Trophoblast cell (in vitro differentiated cells and primary cell): ENCODE measurements at regions not wholly inside any gene's neighbourhood (a gene's known extent, or its start where the extent isn't known, plus 50 kb on each side); places are given as distances from the start of the nearest gene placed in this dataset.
"Not testable (repeated sequence)": the region's sequence is repeated elsewhere in the genome, so short reads cannot be mapped to it uniquely, and the experiment has no call there.

Source experiments
- DNase-seq, 2 donors: peaks; one replicate each; pipeline ENCODE4 v3.0.0-alpha.2; 2016
- H2AFZ ChIP-seq: 2 replicates; pipeline ENCODE4 v1.6.1; 2013; ENCODE audit warnings: low read length, moderate library complexity, mild to moderate bottlenecking; ENCODE audit not compliant: insufficient read depth, poor library complexity
- H2AK5ac ChIP-seq: 2 replicates; pipeline ENCODE4 v1.6.1; 2013; ENCODE audit warnings: mild to moderate bottlenecking, low read length
- H2BK120ac ChIP-seq: 2 replicates; pipeline ENCODE4 v1.6.1; 2013; ENCODE audit warnings: low read length, mild to moderate bottlenecking, moderate library complexity; ENCODE audit not compliant: insufficient read depth, poor library complexity
- H2BK12ac ChIP-seq: 2 replicates; pipeline ENCODE4 v1.6.1; 2013; ENCODE audit warnings: mild to moderate bottlenecking, low read length, moderate library complexity
- H2BK5ac ChIP-seq: 2 replicates; pipeline ENCODE4 v1.6.1; 2013; ENCODE audit warnings: low read length, low read depth, moderate library complexity, mild to moderate bottlenecking; ENCODE audit not compliant: poor library complexity
- H3K14ac ChIP-seq: 2 replicates; pipeline ENCODE4 v1.6.1; 2013; ENCODE audit warnings: mild to moderate bottlenecking, low read length
- H3K18ac ChIP-seq: 2 replicates; pipeline ENCODE4 v1.6.1; 2013; ENCODE audit warnings: mild to moderate bottlenecking, low read length
- H3K23ac ChIP-seq: 2 replicates; pipeline ENCODE4 v1.6.1; 2013; ENCODE audit warnings: low read length
- H3K27ac ChIP-seq: 2 replicates; pipeline ENCODE4 v1.5.1; 2013; ENCODE audit warnings: low read depth, mild to moderate bottlenecking, inconsistent platforms, low read length, moderate library complexity
- H3K27me3 ChIP-seq: 2 replicates; pipeline ENCODE4 v1.6.1; 2013; ENCODE audit warnings: inconsistent platforms, mild to moderate bottlenecking, low read length, moderate library complexity; ENCODE audit not compliant: insufficient read depth
- H3K36me3 ChIP-seq, 2 experiments: 1 replicate in 1 of 2; 2 replicates in 1 of 2; pipeline ENCODE4 v1.6.1; 2013; ENCODE audit warnings: low read length in 2 of 2, mild to moderate bottlenecking in 2 of 2, moderate library complexity in 1 of 2; ENCODE audit not compliant: insufficient read depth in 2 of 2, control insufficient read depth in 1 of 2
- H3K4ac ChIP-seq: 2 replicates; pipeline ENCODE4 v1.6.1; 2013; ENCODE audit warnings: low read depth, mild to moderate bottlenecking, low read length, moderate library complexity
- H3K4me1 ChIP-seq, 2 experiments: 1 replicate in 1 of 2; 2 replicates in 1 of 2; pipeline ENCODE4 v1.6.1; 2013; ENCODE audit warnings: low read length in 2 of 2, mild to moderate bottlenecking in 2 of 2, moderate library complexity in 1 of 2; ENCODE audit not compliant: insufficient read depth in 2 of 2, control insufficient read depth in 1 of 2
- H3K4me2 ChIP-seq: 2 replicates; pipeline ENCODE4 v1.6.1; 2013; ENCODE audit warnings: inconsistent platforms, mild to moderate bottlenecking, low read length, moderate library complexity
- H3K4me3 ChIP-seq: 2 replicates; pipeline ENCODE4 v1.5.1; 2013; ENCODE audit warnings: mild to moderate bottlenecking, low read depth, low read length, inconsistent platforms
- H3K79me1 ChIP-seq: one replicate; pipeline ENCODE4 v1.6.1; 2013; ENCODE audit warnings: low read length
- H3K79me2 ChIP-seq: 2 replicates; pipeline ENCODE4 v1.6.1; 2013; ENCODE audit warnings: low read length, mild to moderate bottlenecking; ENCODE audit not compliant: control insufficient read depth, insufficient read depth, poor library complexity
- H3K9ac ChIP-seq: 2 replicates; pipeline ENCODE4 v1.6.1; 2013; ENCODE audit warnings: mild to moderate bottlenecking, low read length
- H3K9me3 ChIP-seq: 2 replicates; pipeline ENCODE4 v1.6.1; 2013; ENCODE audit warnings: low read depth, mild to moderate bottlenecking, control low read depth, inconsistent platforms, low read length; ENCODE audit not compliant: insufficient read depth
- H4K12ac ChIP-seq: 2 replicates; pipeline ENCODE4 v1.6.1; 2013; ENCODE audit warnings: low read depth, mild to moderate bottlenecking, low read length, moderate library complexity
- H4K8ac ChIP-seq: 2 replicates; pipeline ENCODE4 v1.6.1; 2013; ENCODE audit warnings: low read depth, mild to moderate bottlenecking, low read length, moderate library complexity
- H4K91ac ChIP-seq: one replicate; pipeline ENCODE4 v1.6.1; 2013; ENCODE audit warnings: low read depth, mild to moderate bottlenecking, low read length, moderate library complexity
- WGBS: extraction: QIAGEN DNeasy Blood & Tissue Kit; methylation state at CpG from one replicate; pipeline ENCODE4 v1.1.7; 2013; ENCODE audit warnings: missing lambda C conversion rate; ENCODE audit not compliant: insufficient read length, insufficient coverage; ENCODE audit errors: extremely low coverage; 5-methylcytosine and 5-hydroxymethylcytosine counted together

- H2BK12ac ChIP-seq = no peak overlapping the region
- H3K36me3 ChIP-seq = no peaks in the 10 kb centered on the region
- no CpG with 5 or more reads among the region's 1 CpG for WGBS
- H2AK5ac ChIP-seq = no peak overlapping the region
- H4K12ac ChIP-seq = no peak overlapping the region
- no peak overlapping the region for H3K9ac ChIP-seq
- H3K4me2 ChIP-seq = no peak overlapping the region
- no peak overlapping the region for H4K8ac ChIP-seq
- no peaks in the 10 kb centered on the region for H3K4me1 ChIP-seq
- no peak overlapping the region for H3K18ac ChIP-seq
- H3K4ac ChIP-seq = no peak overlapping the region
- H3K4me3 ChIP-seq = no peak overlapping the region
- no peak overlapping the region for H2BK120ac ChIP-seq
- no peak overlapping the region for H3K14ac ChIP-seq
- no peak overlapping the region for H3K27ac ChIP-seq
- H2BK5ac ChIP-seq = no peak overlapping the region
- no peaks in the 10 kb centered on the region for H3K79me1 ChIP-seq
- H2AFZ ChIP-seq = no peak overlapping the region
- H3K79me2 ChIP-seq = no peaks in the 10 kb centered on the region
- no peaks in the 10 kb centered on the region for H3K9me3 ChIP-seq
- no peaks in the 10 kb centered on the region for H3K27me3 ChIP-seq
- H4K91ac ChIP-seq = no peak overlapping the region
- no peak for DNase-seq
- H3K23ac ChIP-seq = no peak overlapping the region
Measured at GRCh38 chr2:16091576-16092282, 151.4 kb downstream of the MYCN start.

GRCh38 chr2:16090650-16091575 lies 150.6 kb downstream of the MYCN start:
- H3K4me3 ChIP-seq = no peak overlapping the region
- no peak overlapping the region for H2BK12ac ChIP-seq
- no peak overlapping the region for H2AFZ ChIP-seq
- no peak overlapping the region for H2BK120ac ChIP-seq
- H3K27me3 ChIP-seq = no peaks in the 10 kb centered on the region
- no CpG with 5 or more reads among the region's 15 CpGs for WGBS
- no peak overlapping the region for H4K91ac ChIP-seq
- H3K27ac ChIP-seq = no peak overlapping the region
- H3K36me3 ChIP-seq = no peaks in the 10 kb centered on the region
- no peak overlapping the region for H3K23ac ChIP-seq
- H3K4ac ChIP-seq = no peak overlapping the region
- H4K8ac ChIP-seq = no peak overlapping the region
- no peak overlapping the region for H2AK5ac ChIP-seq
- no peak overlapping the region for H4K12ac ChIP-seq
- no peaks in the 10 kb centered on the region for H3K79me1 ChIP-seq
- H3K14ac ChIP-seq = no peak overlapping the region
- no peaks in the 10 kb centered on the region for H3K9me3 ChIP-seq
- no peak overlapping the region for H2BK5ac ChIP-seq
- no peak overlapping the region for H3K4me2 ChIP-seq
- no peaks in the 10 kb centered on the region for H3K79me2 ChIP-seq
- no peak overlapping the region for H3K18ac ChIP-seq
- no peaks in the 10 kb centered on the region for H3K4me1 ChIP-seq
- no peak overlapping the region for H3K9ac ChIP-seq
- no peak for DNase-seq

GRCh38 chr2:16089491-16089890 lies 149.1 kb downstream of the MYCN start:
- DNase-seq, H3K9ac ChIP-seq: not testable (repeated sequence)

GRCh38 chr2:16088802-16089112 lies 148.4 kb downstream of the MYCN start:
- no peak overlapping the region for H3K9ac ChIP-seq
- H3K27ac ChIP-seq = no peak overlapping the region
- H2BK120ac ChIP-seq = no peak overlapping the region
- H4K12ac ChIP-seq = no peak overlapping the region
- no peak overlapping the region for H3K23ac ChIP-seq
- H3K4me2 ChIP-seq = no peak overlapping the region
- DNase-seq = no peak
- no peak overlapping the region for H3K18ac ChIP-seq
- no peak overlapping the region for H3K14ac ChIP-seq
- H4K91ac ChIP-seq = no peak overlapping the region
- H3K79me1 ChIP-seq = no peaks in the 10 kb centered on the region
- H2AK5ac ChIP-seq = no peak overlapping the region
- H3K4ac ChIP-seq = no peak overlapping the region
- no peaks in the 10 kb centered on the region for H3K4me1 ChIP-seq
- no peaks in the 10 kb centered on the region for H3K27me3 ChIP-seq
- H3K4me3 ChIP-seq = no peak overlapping the region
- WGBS = no CpG with 5 or more reads among the region's 3 CpGs
- H3K36me3 ChIP-seq = no peaks in the 10 kb centered on the region
- H2AFZ ChIP-seq = no peak overlapping the region
- H3K79me2 ChIP-seq = no peaks in the 10 kb centered on the region
- H3K9me3 ChIP-seq = no peaks in the 10 kb centered on the region
- H4K8ac ChIP-seq = no peak overlapping the region
- H2BK5ac ChIP-seq = no peak overlapping the region
- H2BK12ac ChIP-seq = no peak overlapping the region

More at GRCh38 chr2:16089491-16089890, 149.1 kb downstream of the MYCN start:
- H4K91ac ChIP-seq, H4K12ac ChIP-seq, H3K4me2 ChIP-seq, H2AK5ac ChIP-seq, H3K27ac ChIP-seq, H3K4me3 ChIP-seq, H3K27me3 ChIP-seq, H3K14ac ChIP-seq, H2BK5ac ChIP-seq, H2AFZ ChIP-seq, H3K4me1 ChIP-seq, H3K4ac ChIP-seq, H3K18ac ChIP-seq, H3K23ac ChIP-seq, H3K36me3 ChIP-seq, H3K79me2 ChIP-seq, H3K9me3 ChIP-seq, H2BK12ac ChIP-seq, H2BK120ac ChIP-seq, H4K8ac ChIP-seq, H3K79me1 ChIP-seq: not testable (repeated sequence)
- no CpG with 5 or more reads among the region's 7 CpGs for WGBS
